RWPE2 (cell line): ENCODE measurements at regions not wholly inside any gene's neighbourhood (a gene's known extent, or its start where the extent isn't known, plus 50 kb on each side); places are given as distances from the start of the nearest gene placed in this dataset.

Experiments used
- ATAC-seq: fragments of 200-7000 bp; cut with Tn5 transposase; 3 replicates; pipeline ENCODE4 v1.9.1; 2021; ENCODE audit warnings: low read depth
- DNase-seq: peaks from one replicate; pipeline ENCODE4 v3.0.0-alpha.2; 2020; ENCODE audit warnings: low spot score
- H3K27ac ChIP-seq: fragments of 450-650 bp; 2 replicates; pipeline ENCODE4 v1.5.1; 2017; ENCODE audit warnings: mild to moderate bottlenecking; ENCODE audit not compliant: poor library complexity, severe bottlenecking
- H3K27me3 ChIP-seq: fragments of 250-450 bp; sonication (Bioruptor Pico); 2 replicates; pipeline ENCODE4 v1.5.1; 2021; ENCODE audit warnings: mild to moderate bottlenecking, moderate library complexity; ENCODE audit not compliant: insufficient read depth, poor library complexity, severe bottlenecking
- H3K36me3 ChIP-seq: fragments of 250-450 bp; sonication (Bioruptor Pico); 2 replicates; pipeline ENCODE4 v1.5.1; 2020; ENCODE audit warnings: low read depth, mild to moderate bottlenecking, moderate library complexity
- H3K4me1 ChIP-seq: fragments of 250-450 bp; sonication (Bioruptor Pico); 2 replicates; pipeline ENCODE4 v1.5.1; 2021; ENCODE audit warnings: mild to moderate bottlenecking, moderate library complexity; ENCODE audit not compliant: insufficient read depth, poor library complexity, severe bottlenecking
- H3K4me3 ChIP-seq: fragments of 250-450 bp; sonication (Bioruptor Pico); 2 replicates; pipeline ENCODE4 v1.5.1; 2021; ENCODE audit warnings: mild to moderate bottlenecking, moderate library complexity; ENCODE audit not compliant: severe bottlenecking
- H3K9me3 ChIP-seq: fragments of 250-450 bp; sonication (Bioruptor Pico); 2 replicates; pipeline ENCODE4 v1.5.1; 2021; ENCODE audit warnings: mild to moderate bottlenecking, moderate library complexity; ENCODE audit not compliant: severe bottlenecking
- TF ChIP-seq, protein P1 (sequence below): fragments of 450-650 bp; IDR thresholded peaks from one replicate; pipeline ENCODE4 v1.5.1; 2017; ENCODE audit warnings: mild to moderate bottlenecking, moderate library complexity; ENCODE audit not compliant: poor library complexity, severe bottlenecking

DNA sequence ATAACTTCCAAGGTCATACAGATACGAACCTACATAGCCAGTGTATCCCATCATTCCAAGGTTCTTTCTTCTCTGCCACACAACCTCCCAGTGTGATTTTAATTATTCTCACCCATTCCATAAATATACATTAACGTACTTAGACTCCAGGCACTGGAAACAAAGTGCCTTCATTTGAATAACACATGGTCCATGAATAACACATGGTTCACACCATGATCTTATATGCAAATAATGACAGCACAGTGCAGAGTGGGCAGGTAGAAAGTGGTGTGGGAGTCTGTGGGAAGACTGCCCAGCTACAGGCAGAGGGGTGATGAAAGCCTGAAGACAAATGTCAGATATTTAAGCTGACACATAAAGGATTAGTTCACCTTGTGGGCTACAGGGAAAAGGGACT is 425.2 kb downstream of the HACE1 start:
- Histone ChIP-seq H3K27me3 (no peaks in the 10 kb centered on the region), H3K9me3 (no peaks in the 10 kb centered on the region), H3K4me3 (no peak overlapping the region), H3K36me3 (no peaks in the 10 kb centered on the region), H3K27ac (no peak overlapping the region), H3K4me1 (no peaks in the 10 kb centered on the region)
- DNase-seq (no peak), ATAC-seq (no peak)
- TF ChIP-seq, protein P1, sequence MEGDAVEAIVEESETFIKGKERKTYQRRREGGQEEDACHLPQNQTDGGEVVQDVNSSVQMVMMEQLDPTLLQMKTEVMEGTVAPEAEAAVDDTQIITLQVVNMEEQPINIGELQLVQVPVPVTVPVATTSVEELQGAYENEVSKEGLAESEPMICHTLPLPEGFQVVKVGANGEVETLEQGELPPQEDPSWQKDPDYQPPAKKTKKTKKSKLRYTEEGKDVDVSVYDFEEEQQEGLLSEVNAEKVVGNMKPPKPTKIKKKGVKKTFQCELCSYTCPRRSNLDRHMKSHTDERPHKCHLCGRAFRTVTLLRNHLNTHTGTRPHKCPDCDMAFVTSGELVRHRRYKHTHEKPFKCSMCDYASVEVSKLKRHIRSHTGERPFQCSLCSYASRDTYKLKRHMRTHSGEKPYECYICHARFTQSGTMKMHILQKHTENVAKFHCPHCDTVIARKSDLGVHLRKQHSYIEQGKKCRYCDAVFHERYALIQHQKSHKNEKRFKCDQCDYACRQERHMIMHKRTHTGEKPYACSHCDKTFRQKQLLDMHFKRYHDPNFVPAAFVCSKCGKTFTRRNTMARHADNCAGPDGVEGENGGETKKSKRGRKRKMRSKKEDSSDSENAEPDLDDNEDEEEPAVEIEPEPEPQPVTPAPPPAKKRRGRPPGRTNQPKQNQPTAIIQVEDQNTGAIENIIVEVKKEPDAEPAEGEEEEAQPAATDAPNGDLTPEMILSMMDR = no peak

DNA sequence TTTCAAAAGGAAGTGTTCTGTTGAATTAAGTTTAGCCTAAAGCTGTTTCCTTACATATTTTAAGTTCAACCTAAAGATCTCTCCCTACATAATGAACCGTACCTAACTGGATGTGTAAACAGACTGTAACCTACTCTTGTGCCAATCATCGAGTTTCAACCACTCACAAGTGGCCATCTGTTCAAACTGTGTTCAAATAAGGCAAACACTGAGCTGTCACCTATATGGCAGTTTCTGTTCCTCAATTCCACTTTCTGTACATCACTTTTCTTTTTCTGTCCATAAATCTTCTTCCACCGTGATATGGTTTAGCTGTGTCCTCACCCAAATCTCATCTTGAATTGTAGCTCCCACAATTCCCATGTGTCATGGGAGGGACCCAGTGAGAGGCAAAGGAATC is 428.6 kb downstream of the HACE1 start:
- TF ChIP-seq, protein P1 = no peak
- no peaks in the 10 kb centered on the region for H3K4me1 ChIP-seq
- no peaks in the 10 kb centered on the region for H3K27me3 ChIP-seq
- ATAC-seq (no peak), DNase-seq (no peak)
- H3K4me3 ChIP-seq = no peak overlapping the region
- H3K9me3 ChIP-seq = no peaks in the 10 kb centered on the region
- H3K27ac ChIP-seq = no peak overlapping the region
- H3K36me3 ChIP-seq = no peaks in the 10 kb centered on the region

DNA sequence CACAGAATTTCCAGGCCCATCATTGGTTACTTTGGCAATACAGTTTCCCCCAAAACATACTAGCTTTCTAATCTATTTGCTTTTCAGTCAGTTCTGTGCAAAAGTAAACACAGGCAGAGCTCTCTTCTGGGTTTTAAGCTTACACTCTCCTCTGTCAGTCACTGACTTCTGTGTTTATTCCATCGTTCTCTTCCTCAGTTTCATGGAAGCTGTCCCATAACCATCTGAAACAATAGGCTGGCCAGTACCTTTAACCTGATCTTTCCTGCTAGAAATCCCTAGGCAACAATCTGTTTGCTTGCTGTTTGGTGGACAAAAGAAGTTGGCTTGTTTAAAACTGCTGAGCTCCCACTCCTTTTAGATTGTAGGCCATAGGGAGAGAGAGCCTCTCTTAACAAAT is 431.5 kb downstream of the HACE1 start:
- ATAC-seq (no peak), DNase-seq (no peak)
- H3K4me1 ChIP-seq = no peaks in the 10 kb centered on the region
- H3K9me3 ChIP-seq = no peaks in the 10 kb centered on the region
- TF ChIP-seq, protein P1 = no peak
- H3K27me3 ChIP-seq = no peaks in the 10 kb centered on the region
- H3K4me3 ChIP-seq = no peak overlapping the region
- H3K36me3 ChIP-seq = no peaks in the 10 kb centered on the region
- H3K27ac ChIP-seq = no peak overlapping the region

DNA sequence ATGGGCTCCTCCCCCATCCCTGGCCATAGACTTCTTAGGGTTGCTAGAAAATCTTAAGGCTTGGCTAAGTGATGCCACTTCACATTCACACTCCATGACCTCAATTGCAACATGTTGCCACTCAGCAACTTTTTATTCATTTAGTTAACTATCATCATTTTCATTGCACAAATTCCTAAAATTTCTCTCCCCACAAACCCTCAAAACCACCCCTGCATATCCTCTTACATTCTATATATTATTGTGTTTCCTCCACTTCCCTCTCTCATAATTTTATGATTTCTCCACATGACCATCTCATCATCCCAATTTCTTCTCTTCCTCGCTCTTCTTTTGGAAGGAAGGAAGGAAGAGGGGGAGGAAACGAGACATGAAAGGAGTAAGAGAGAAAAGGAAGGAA is 436.0 kb downstream of the HACE1 start:
- no peaks in the 10 kb centered on the region for H3K27me3 ChIP-seq
- no peak for ATAC-seq
- H3K4me1 ChIP-seq = no peaks in the 10 kb centered on the region
- H3K9me3 ChIP-seq = no peaks in the 10 kb centered on the region
- TF ChIP-seq, protein P1 = no peak
- H3K27ac ChIP-seq = no peak overlapping the region
- H3K36me3 ChIP-seq = no peaks in the 10 kb centered on the region
- no peak for DNase-seq
- no peak overlapping the region for H3K4me3 ChIP-seq

DNA sequence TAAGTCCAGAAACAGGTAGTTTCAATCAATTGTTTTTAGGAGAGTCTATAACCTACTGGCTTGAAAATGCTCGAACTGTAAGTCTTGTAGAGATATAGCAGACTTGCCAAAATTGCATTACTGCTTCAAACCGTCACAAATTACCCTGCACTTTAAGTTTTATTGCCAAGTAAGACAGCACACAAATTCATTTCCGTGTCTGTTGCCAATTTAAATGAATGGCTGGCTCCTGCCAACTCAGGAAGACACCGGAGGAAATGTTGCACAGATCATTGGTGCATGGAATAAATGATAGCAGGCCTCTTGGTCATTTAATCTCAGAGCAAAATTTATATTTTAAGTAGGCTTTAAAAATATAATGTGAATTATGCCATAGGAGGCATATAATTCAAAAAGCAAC is 438.1 kb downstream of the HACE1 start:
- TF ChIP-seq, protein P1 = no peak
- Histone ChIP-seq H3K9me3 (no peaks in the 10 kb centered on the region), H3K27ac (no peak overlapping the region), H3K4me1 (no peaks in the 10 kb centered on the region), H3K27me3 (no peaks in the 10 kb centered on the region), H3K36me3 (no peaks in the 10 kb centered on the region), H3K4me3 (no peak overlapping the region)
- ATAC-seq (no peak), DNase-seq (no peak)
